Body of pancreas (tissue), 4 donors: ENCODE measurements at regions not wholly inside any gene's neighbourhood (a gene's known extent, or its start where the extent isn't known, plus 50 kb on each side); places are given as distances from the start of the nearest gene placed in this dataset.

Experiments used
- POLR2A ChIP-seq, 3 donors: fragments of 450-650 bp; IDR thresholded peaks; one replicate each; pipeline ENCODE4 v1.6.1; 2016; ENCODE audit warnings: antibody characterized with exemption in 3 of 3, mild to moderate bottlenecking in 2 of 3
- TF ChIP-seq, protein P1 (sequence below), 7 experiments: fragments of 450-650 bp in 4 of 7; fragments of 200-600 bp in 3 of 7; sonication (generic) in 3 of 7; IDR thresholded peaks; one replicate each; pipeline ENCODE4 v1.5.1; 2016 to 2019; ENCODE audit warnings: antibody characterized with exemption in 7 of 7

DNA sequence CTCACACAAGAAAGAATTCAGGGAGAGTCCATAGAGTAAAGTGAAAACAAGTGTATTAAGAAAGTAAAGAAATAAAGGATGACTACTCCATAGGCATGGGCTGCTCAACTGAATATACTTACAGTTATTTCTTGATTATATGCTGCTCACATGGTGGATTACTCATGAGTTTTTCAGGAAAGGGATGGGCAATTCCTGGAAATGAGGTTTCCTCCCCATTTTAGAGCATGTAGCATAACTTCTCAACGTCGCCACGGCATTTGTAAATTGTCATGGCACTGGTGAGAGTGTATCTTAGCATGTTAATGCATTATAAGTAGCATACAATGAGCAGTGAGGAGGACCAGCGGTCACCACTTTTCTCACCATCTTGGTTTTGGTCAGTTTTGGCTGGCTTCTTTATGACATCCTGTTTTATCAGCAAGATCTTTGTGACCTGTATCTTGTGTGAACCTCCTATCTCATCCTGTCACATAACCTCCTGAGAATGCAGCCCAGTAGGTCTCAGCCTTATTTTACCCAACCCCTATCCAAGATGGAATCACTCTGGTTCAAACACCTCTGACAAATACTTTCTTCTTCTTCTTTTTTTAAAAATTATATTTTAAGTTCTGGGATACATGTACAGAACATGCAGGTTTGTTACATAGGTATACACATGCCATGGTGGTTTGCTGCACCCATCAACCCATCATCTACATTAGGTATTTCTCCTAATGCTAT lies 849.7 kb downstream of the TBL1XR1 start:
- TF ChIP-seq, protein P1, sequence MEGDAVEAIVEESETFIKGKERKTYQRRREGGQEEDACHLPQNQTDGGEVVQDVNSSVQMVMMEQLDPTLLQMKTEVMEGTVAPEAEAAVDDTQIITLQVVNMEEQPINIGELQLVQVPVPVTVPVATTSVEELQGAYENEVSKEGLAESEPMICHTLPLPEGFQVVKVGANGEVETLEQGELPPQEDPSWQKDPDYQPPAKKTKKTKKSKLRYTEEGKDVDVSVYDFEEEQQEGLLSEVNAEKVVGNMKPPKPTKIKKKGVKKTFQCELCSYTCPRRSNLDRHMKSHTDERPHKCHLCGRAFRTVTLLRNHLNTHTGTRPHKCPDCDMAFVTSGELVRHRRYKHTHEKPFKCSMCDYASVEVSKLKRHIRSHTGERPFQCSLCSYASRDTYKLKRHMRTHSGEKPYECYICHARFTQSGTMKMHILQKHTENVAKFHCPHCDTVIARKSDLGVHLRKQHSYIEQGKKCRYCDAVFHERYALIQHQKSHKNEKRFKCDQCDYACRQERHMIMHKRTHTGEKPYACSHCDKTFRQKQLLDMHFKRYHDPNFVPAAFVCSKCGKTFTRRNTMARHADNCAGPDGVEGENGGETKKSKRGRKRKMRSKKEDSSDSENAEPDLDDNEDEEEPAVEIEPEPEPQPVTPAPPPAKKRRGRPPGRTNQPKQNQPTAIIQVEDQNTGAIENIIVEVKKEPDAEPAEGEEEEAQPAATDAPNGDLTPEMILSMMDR (IDR thresholded peaks at IDR 0.05), result no peak
- no peak for TF ChIP-seq POLR2A (IDR thresholded peaks at IDR 0.05)
